ENCODE measurements at regions not wholly inside any gene's neighbourhood (a gene's known extent, or its start where the extent isn't known, plus 50 kb on each side); places are given as distances from the start of the nearest gene placed in this dataset.

DNA sequence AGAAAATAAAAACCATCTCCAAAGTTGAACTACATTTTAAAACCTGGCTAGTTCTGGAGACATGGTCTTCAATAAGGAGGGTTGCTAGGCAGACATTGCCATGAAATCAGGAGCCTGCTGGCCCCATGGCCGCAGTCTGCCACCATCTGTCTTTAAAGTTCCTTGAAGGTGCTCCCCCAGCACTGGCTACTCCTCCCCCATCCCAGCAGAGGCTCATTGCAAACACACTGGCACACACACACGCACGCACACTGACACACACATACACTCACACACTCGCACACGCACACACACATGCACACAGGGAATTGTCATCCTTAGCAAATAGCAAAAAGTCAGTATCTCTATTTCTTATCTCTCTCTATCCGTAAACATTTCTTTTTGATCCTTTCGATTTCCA is 68.4 kb downstream of the ZIC5 start:
- Histone ChIP-seq H3K27me3 (ENCODE audit: control insufficient read depth in 1 of 2, insufficient read depth in 2 of 2, low read length in 2 of 2) (no peaks in the 10 kb centered on the region), H3K4me3 (ENCODE audit: low read depth in 1 of 2, low read length in 2 of 2) (no peak overlapping the region), H3K9me3 (ENCODE audit: control insufficient read depth in 2 of 2, insufficient read depth in 1 of 2, low read depth in 1 of 2, low read length in 1 of 2) (no peaks in the 10 kb centered on the region), H3K36me3 (ENCODE audit: control insufficient read depth in 2 of 2, insufficient read depth in 2 of 2, low read length in 1 of 2) (no peaks in the 10 kb centered on the region), H3K27ac (ENCODE audit: low read depth in 2 of 2, low read length in 1 of 2) (no peak overlapping the region), H3K4me1 (ENCODE audit: control insufficient read depth in 2 of 2, insufficient read depth in 2 of 2, low read length in 1 of 2) (no peaks in the 10 kb centered on the region)
- 91 to 94% methylated on average over 7 of the region's 7 CpGs for WGBS, 2 donors

DNA sequence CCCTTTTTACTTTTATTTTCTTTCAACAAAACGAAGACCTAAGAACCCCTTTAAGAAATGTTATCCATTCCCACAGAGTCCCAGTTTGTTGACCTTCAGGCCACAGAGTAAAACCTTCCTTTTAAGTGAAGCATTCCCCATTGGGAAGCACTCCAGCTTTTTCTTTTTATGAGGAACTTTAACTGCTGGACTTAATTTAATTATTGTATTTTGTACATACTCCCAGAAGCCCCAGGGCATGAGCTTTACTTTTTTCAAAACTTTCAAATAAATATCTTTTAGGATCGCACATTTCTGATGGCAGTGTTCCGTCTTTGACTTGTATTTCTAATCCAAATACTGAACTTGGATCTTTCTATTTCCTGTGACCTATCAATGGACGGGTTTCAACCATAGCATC is 68.9 kb downstream of the ZIC5 start:
- H3K27me3 ChIP-seq (ENCODE audit: control insufficient read depth in 1 of 2, insufficient read depth in 2 of 2, low read length in 2 of 2), result no peaks in the 10 kb centered on the region
- H3K36me3 ChIP-seq (ENCODE audit: control insufficient read depth in 2 of 2, insufficient read depth in 2 of 2, low read length in 1 of 2), result no peaks in the 10 kb centered on the region
- WGBS, 2 donors, result 59 to 66% methylated on average over 4 of the region's 4 CpGs
- no peaks in the 10 kb centered on the region for H3K4me1 ChIP-seq (ENCODE audit: control insufficient read depth in 2 of 2, insufficient read depth in 2 of 2, low read length in 1 of 2)
- no peaks in the 10 kb centered on the region for H3K9me3 ChIP-seq (ENCODE audit: control insufficient read depth in 2 of 2, insufficient read depth in 1 of 2, low read depth in 1 of 2, low read length in 1 of 2)
- no peak overlapping the region for H3K4me3 ChIP-seq (ENCODE audit: low read depth in 1 of 2, low read length in 2 of 2)
- no peak overlapping the region for H3K27ac ChIP-seq (ENCODE audit: low read depth in 2 of 2, low read length in 1 of 2)

DNA sequence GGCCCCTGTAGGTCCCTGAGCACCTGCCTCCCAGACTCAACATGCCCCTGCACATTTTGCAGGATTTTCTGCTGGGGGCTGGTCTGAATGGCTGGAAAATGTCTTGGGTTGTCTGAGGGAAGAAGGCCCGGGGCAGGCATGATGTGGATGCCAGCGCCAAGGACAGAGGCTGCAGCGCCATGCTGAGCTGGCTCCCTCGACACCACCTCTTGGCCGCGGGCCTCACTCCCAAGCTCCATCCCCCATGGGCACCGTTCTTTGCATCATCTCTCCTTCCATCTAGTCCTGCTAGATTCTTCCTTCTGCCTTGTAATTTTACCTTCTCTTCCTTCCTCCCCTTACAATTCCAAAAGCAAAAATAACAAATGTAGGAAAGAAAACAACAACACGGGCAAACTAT is 70.6 kb downstream of the ZIC5 start:
- Histone ChIP-seq H3K9me3 (ENCODE audit: control insufficient read depth in 2 of 2, insufficient read depth in 1 of 2, low read depth in 1 of 2, low read length in 1 of 2) (no peaks in the 10 kb centered on the region), H3K36me3 (ENCODE audit: control insufficient read depth in 2 of 2, insufficient read depth in 2 of 2, low read length in 1 of 2) (no peaks in the 10 kb centered on the region), H3K27ac (ENCODE audit: low read depth in 2 of 2, low read length in 1 of 2) (no peak overlapping the region), H3K4me3 (ENCODE audit: low read depth in 1 of 2, low read length in 2 of 2) (no peak overlapping the region), H3K27me3 (ENCODE audit: control insufficient read depth in 1 of 2, insufficient read depth in 2 of 2, low read length in 2 of 2) (peaks cover 3 to 4% of the 10 kb centered on the region in 2 donors), H3K4me1 (ENCODE audit: control insufficient read depth in 2 of 2, insufficient read depth in 2 of 2, low read length in 1 of 2) (peaks cover 0 to 5% of the 10 kb centered on the region in 2 donors)
- 90 to 92% methylated on average over 8 of the region's 8 CpGs for WGBS, 2 donors

DNA sequence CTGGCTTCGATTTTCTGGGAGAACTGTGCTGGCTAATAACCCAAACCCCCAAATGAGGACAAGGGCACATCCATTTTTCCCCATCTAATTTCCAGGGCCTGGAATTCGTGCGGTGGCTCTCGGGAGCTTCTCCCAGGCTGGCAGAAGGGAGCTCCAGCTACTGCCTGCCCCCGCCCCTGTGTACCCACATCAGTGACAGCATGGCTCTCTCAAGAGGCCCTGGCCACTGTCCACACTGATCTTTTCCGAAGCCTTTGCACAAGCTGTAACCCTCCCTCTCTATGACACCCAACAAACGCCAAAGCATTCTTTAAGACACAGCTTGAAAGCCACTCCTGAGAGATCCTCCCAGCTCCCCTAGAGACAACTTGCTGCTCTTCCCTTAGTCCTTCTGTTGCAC is 73.1 kb downstream of the ZIC5 start:
- H3K36me3 ChIP-seq (ENCODE audit: control insufficient read depth in 2 of 2, insufficient read depth in 2 of 2, low read length in 1 of 2), result no peaks in the 10 kb centered on the region
- H3K27ac ChIP-seq (ENCODE audit: low read depth in 2 of 2, low read length in 1 of 2), result no peak overlapping the region
- H3K4me3 ChIP-seq (ENCODE audit: low read depth in 1 of 2, low read length in 2 of 2), result no peak overlapping the region
- H3K27me3 ChIP-seq (ENCODE audit: control insufficient read depth in 1 of 2, insufficient read depth in 2 of 2, low read length in 2 of 2), result peaks cover 3 to 12% of the 10 kb centered on the region in 2 donors
- 87% methylated on average over 7 of the region's 7 CpGs for WGBS, 2 donors
- peaks cover 4 to 6% of the 10 kb centered on the region in 2 donors for H3K4me1 ChIP-seq (ENCODE audit: control insufficient read depth in 2 of 2, insufficient read depth in 2 of 2, low read length in 1 of 2)
- no peaks in the 10 kb centered on the region for H3K9me3 ChIP-seq (ENCODE audit: control insufficient read depth in 2 of 2, insufficient read depth in 1 of 2, low read depth in 1 of 2, low read length in 1 of 2)

DNA sequence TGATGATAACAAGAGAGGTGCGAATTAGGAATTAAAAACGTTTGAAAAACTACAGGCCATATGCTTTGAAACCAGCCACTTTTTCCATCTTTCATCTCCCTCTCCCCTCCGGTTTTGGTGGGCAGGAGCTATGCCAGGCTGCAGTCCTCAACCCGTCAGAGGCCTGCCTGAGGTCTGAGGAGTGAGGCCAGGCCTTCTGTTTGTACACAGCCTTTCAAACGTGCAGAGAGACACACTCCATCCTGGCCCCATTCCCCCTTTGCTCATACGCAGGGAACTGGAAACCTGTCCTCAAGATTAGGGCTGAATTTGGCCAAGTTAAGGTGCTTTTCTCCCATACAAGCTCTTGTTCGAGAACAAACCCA is 74.5 kb downstream of the ZIC5 start:
- 86 to 88% methylated on average over 7 of the region's 7 CpGs for WGBS, 2 donors
- peaks cover 3 to 12% of the 10 kb centered on the region in 2 donors for H3K27me3 ChIP-seq (ENCODE audit: control insufficient read depth in 1 of 2, insufficient read depth in 2 of 2, low read length in 2 of 2)

DNA sequence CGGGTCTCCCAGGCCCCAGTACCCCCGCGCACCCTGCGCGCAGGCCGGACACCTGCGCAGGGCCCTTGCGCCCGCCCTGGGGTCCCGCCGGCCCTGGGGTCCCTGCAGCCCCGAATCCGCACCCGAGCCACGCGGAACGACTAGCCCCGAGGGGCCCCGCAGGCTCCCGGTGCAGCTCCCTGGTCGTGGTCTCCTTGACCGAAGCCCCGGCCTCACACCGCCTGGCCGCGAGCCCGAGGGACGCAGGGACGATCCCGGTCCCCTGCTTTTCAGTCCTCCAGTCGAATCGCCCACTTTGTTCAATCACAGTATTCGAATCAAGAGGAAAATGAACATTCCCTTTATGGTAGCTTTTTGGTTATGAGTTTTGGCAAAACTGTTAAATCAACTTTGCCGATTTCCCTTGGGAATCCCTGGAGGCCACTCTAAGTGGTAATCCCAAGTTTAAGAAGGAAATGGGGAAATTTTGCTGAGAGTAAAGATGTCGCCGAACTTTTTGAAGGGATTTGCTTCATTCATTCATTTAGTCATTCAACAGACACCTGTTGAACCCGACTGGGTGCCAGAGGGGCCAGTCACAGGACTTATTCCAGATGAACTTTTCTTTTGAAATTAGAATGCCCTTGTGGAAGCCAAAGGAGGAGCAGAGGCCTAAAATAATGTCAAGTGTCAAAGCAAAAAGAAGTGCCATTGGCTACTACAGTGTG is 75.0 kb downstream of the ZIC5 start:
- Histone ChIP-seq H3K27ac (ENCODE audit: low read depth in 2 of 2, low read length in 1 of 2) (no peak overlapping the region), H3K4me1 (ENCODE audit: control insufficient read depth in 2 of 2, insufficient read depth in 2 of 2, low read length in 1 of 2) (peaks cover 4 to 6% of the 10 kb centered on the region in 2 donors), H3K36me3 (ENCODE audit: control insufficient read depth in 2 of 2, insufficient read depth in 2 of 2, low read length in 1 of 2) (no peaks in the 10 kb centered on the region), H3K27me3 (ENCODE audit: control insufficient read depth in 1 of 2, insufficient read depth in 2 of 2, low read length in 2 of 2) (peaks cover 3 to 12% of the 10 kb centered on the region in 2 donors), H3K4me3 (ENCODE audit: low read depth in 1 of 2, low read length in 2 of 2) (peak overlapping the region in 1 of 2 donors; percentile 56), H3K9me3 (ENCODE audit: control insufficient read depth in 2 of 2, insufficient read depth in 1 of 2, low read depth in 1 of 2, low read length in 1 of 2) (no peaks in the 10 kb centered on the region)
- 68 to 74% methylated on average over 37 of the region's 37 CpGs for WGBS, 2 donors

More for the DNA sequence above, 74.5 kb downstream of the ZIC5 start:
- Histone ChIP-seq H3K9me3 (ENCODE audit: control insufficient read depth in 2 of 2, insufficient read depth in 1 of 2, low read depth in 1 of 2, low read length in 1 of 2) (no peaks in the 10 kb centered on the region), H3K27ac (ENCODE audit: low read depth in 2 of 2, low read length in 1 of 2) (no peak overlapping the region), H3K4me1 (ENCODE audit: control insufficient read depth in 2 of 2, insufficient read depth in 2 of 2, low read length in 1 of 2) (peaks cover 4 to 6% of the 10 kb centered on the region in 2 donors), H3K4me3 (ENCODE audit: low read depth in 1 of 2, low read length in 2 of 2) (no peak overlapping the region), H3K36me3 (ENCODE audit: control insufficient read depth in 2 of 2, insufficient read depth in 2 of 2, low read length in 1 of 2) (no peaks in the 10 kb centered on the region)

DNA sequence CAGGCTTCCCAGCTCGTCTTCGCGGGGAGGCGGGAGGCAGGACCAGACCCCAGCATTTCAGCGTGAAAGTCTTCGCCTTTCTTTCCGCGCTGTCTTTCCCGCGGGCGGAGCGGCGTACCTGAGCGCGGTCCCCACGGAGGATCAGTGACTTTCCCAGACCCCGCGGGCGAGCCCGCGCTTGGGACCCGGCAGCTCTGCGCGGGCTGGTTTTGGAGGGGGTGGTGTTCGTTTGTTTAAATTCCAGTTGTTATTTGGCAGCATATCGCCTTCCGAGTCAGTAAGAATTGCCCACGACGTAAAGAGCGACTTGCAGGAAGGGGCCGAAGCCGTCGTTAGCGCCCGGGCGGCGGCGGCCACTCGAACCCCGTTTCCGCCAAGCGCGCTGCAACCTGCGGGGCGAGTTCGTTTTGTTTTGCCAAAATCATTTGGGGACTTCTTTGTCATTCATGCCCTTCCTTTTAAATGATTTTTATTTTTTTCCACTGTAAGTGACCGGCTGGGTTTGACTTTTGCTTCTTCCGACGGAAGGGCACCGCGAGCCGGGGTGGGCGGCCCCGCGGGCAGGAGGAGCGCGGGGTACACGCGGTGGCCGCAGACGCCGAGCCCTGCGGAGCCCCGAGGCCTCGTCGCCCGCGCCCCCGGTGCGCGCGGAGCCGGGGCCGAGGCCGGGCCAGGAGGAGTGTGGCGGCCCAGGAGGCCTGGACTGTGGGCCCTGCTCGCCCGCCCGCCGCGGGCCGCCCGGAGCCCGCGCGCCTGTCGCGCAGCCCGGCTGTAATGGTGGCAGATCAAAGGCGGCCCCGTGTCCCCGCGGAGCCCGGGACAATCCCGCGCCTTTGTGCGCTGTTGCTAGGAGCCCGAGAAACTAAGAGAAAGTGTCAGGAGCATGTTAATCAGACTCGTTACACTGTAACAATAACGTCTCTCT is 75.9 kb downstream of the ZIC5 start:
- Histone ChIP-seq H3K27me3 (ENCODE audit: control insufficient read depth in 1 of 2, insufficient read depth in 2 of 2, low read length in 2 of 2) (peaks cover 3 to 12% of the 10 kb centered on the region in 2 donors), H3K4me1 (ENCODE audit: control insufficient read depth in 2 of 2, insufficient read depth in 2 of 2, low read length in 1 of 2) (peaks cover 4 to 6% of the 10 kb centered on the region in 2 donors), H3K9me3 (ENCODE audit: control insufficient read depth in 2 of 2, insufficient read depth in 1 of 2, low read depth in 1 of 2, low read length in 1 of 2) (no peaks in the 10 kb centered on the region), H3K4me3 (ENCODE audit: low read depth in 1 of 2, low read length in 2 of 2) (peak overlapping the region; percentile 27 to 56), H3K36me3 (ENCODE audit: control insufficient read depth in 2 of 2, insufficient read depth in 2 of 2, low read length in 1 of 2) (no peaks in the 10 kb centered on the region), H3K27ac (ENCODE audit: low read depth in 2 of 2, low read length in 1 of 2) (no peak overlapping the region)
- 5 to 6% methylated on average over 80 to 100 of the region's 100 CpGs for WGBS, 2 donors

DNA sequence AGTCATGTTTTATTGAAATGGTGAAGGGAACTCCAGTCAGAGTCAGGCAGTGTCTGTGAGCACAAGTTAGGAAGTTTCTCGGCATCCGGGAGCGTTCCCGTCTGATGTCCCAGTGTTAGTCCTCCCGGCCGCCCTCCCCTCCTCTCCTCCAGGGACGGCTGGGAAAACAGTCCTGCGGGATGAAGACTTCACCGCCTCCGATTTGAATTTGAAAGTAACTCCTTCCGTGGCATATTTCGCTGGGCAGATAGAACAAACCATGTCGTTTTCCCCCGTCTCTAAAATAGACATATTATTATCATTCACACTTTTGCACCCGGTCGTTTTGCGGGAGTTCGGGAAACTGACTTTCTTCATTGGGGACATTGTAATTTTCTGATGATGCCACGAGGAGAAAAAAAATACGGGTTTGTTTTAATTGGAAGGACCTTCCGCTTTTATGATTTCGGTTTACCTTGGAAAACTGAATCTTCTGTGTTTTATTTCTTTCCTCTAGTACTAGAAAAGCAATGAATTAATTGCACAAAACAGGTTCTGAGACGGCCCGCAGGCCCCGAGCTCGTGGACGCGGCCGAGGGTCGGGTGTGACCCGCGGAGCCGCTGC is 76.6 kb downstream of the ZIC5 start:
- Histone ChIP-seq H3K4me1 (ENCODE audit: control insufficient read depth in 2 of 2, insufficient read depth in 2 of 2, low read length in 1 of 2) (peaks cover 4 to 6% of the 10 kb centered on the region in 2 donors), H3K27me3 (ENCODE audit: control insufficient read depth in 1 of 2, insufficient read depth in 2 of 2, low read length in 2 of 2) (peaks cover 3 to 12% of the 10 kb centered on the region in 2 donors), H3K4me3 (ENCODE audit: low read depth in 1 of 2, low read length in 2 of 2) (peak overlapping the region; percentile 27 to 56), H3K36me3 (ENCODE audit: control insufficient read depth in 2 of 2, insufficient read depth in 2 of 2, low read length in 1 of 2) (no peaks in the 10 kb centered on the region), H3K9me3 (ENCODE audit: control insufficient read depth in 2 of 2, insufficient read depth in 1 of 2, low read depth in 1 of 2, low read length in 1 of 2) (no peaks in the 10 kb centered on the region), H3K27ac (ENCODE audit: low read depth in 2 of 2, low read length in 1 of 2) (no peak overlapping the region)
- 5 to 8% methylated on average over 33 of the region's 33 CpGs for WGBS, 2 donors

DNA sequence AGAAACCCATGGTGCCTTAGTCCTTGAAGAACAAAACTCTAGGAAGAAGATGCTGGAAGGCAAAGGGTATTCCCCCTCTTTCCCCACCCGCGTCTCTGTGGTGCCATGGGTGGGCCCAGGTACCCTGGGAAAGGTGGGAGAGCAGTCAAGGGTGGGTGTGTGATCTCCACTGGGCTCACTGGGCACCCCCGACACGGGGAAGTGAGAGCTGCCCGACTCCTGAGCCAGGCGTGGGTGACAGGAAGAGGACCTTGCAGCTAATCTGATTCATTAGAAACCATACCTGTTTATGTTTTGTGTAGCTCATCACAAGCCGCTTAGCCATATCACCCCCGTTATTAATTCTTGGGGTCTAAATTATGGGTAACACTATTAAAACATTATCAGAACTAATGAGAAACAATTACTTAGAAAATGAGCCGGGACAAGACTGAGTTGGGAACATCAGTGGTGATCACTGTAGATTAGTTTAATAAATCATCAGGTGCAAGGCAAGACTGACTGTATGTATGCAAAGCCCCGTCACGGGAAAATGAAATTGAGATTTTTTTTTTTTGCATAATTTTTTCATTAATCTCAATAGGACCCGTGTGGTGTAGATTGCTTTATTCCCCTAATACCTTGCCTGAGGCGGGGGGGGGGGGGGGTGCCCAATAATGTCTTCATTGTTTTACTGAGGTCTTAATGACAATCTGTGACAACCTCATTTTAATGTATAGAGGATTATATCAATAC is 77.3 kb downstream of the ZIC5 start:
- Histone ChIP-seq H3K27ac (ENCODE audit: low read depth in 2 of 2, low read length in 1 of 2) (no peak overlapping the region), H3K27me3 (ENCODE audit: control insufficient read depth in 1 of 2, insufficient read depth in 2 of 2, low read length in 2 of 2) (peaks cover 3 to 12% of the 10 kb centered on the region in 2 donors), H3K4me1 (ENCODE audit: control insufficient read depth in 2 of 2, insufficient read depth in 2 of 2, low read length in 1 of 2) (peaks cover 4 to 6% of the 10 kb centered on the region in 2 donors), H3K36me3 (ENCODE audit: control insufficient read depth in 2 of 2, insufficient read depth in 2 of 2, low read length in 1 of 2) (no peaks in the 10 kb centered on the region), H3K9me3 (ENCODE audit: control insufficient read depth in 2 of 2, insufficient read depth in 1 of 2, low read depth in 1 of 2, low read length in 1 of 2) (no peaks in the 10 kb centered on the region), H3K4me3 (ENCODE audit: low read depth in 1 of 2, low read length in 2 of 2) (peak overlapping the region in 1 of 2 donors; percentile 56)
- WGBS, 2 donors, result 75 to 81% methylated on average over 13 of the region's 13 CpGs
